ENCODE measurements at regions not wholly inside any gene's neighbourhood (a gene's known extent, or its start where the extent isn't known, plus 50 kb on each side); places are given as distances from the start of the nearest gene placed in this dataset.

- Histone ChIP-seq H3K79me1 (ENCODE audit: low read depth, low read length) (no peaks in the 10 kb centered on the region), H4K8ac (ENCODE audit: extremely low read depth, insufficient read depth, low read length) (no peak overlapping the region), H3K4me3 (ENCODE audit: extremely low read depth in 1 of 4, insufficient read depth in 2 of 4, low read depth in 3 of 4, low read length in 4 of 4) (peak overlapping the region in 3 of 4 experiments; percentile 38 to 50 (median 44); a peak in 6 of 8 replicates), H3K4ac (replicated peaks; ENCODE audit: insufficient read length, low read depth, low read length) (no peak overlapping the region), H4K20me1 (replicated peaks in 1 of 2; ENCODE audit: control insufficient read depth in 1 of 2, insufficient read depth in 2 of 2, low read length in 2 of 2) (no peaks in the 10 kb centered on the region), H3K23ac (ENCODE audit: insufficient read length) (no peak overlapping the region), H2AK5ac (ENCODE audit: low read depth, low read length) (peak overlapping the region; percentile 66; the same call in 1 of the 2 replicates), H3K18ac (ENCODE audit: extremely low read depth, low read length) (peak overlapping the region; percentile 65), H2BK12ac (ENCODE audit: low read depth, low read length) (peak overlapping the region; percentile 95), H2BK120ac (replicated peaks; ENCODE audit: low read depth, low read length) (peak overlapping the region; percentile 2), H3K27ac (ENCODE audit: low read depth, low read length) (no peak overlapping the region), H2BK15ac (ENCODE audit: low read length) (peak overlapping the region; percentile 74), H3K79me2 (ENCODE audit: control insufficient read depth in 1 of 2, insufficient read depth in 2 of 2, low read length in 2 of 2) (no peaks in the 10 kb centered on the region), H4K5ac (ENCODE audit: insufficient read length, low read depth, low read length) (no peak overlapping the region), H3K9ac (replicated peaks in 1 of 4; ENCODE audit: extremely low read depth in 1 of 4, low read depth in 3 of 4, low read length in 3 of 4) (peak overlapping the region in 1 of 4 experiments; percentile 20; a peak in 1 of 7 replicates), H3K36me3 (ENCODE audit: control insufficient read depth in 2 of 4, insufficient read depth in 4 of 4, low read length in 3 of 4) (no peaks in the 10 kb centered on the region), H3K4me1 (replicated peaks in 1 of 4; ENCODE audit: control insufficient read depth in 3 of 4, insufficient read depth in 4 of 4, low read length in 3 of 4) (peaks cover 0 to 16% (median 6%) of the 10 kb centered on the region in 4 experiments; a peak in 5 of 7 replicates), H3K56ac (replicated peaks; ENCODE audit: insufficient read length, low read depth, low read length) (no peak overlapping the region), H2AFZ (ENCODE audit: low read length) (no peak overlapping the region), H3K23me2 (ENCODE audit: low read depth, low read length) (peaks cover 5% of the 10 kb centered on the region; the same call in 1 of the 2 replicates), H3K9me3 (ENCODE audit: insufficient read depth in 2 of 2, low read depth in 1 of 2, low read length in 1 of 2) (no peaks in the 10 kb centered on the region), H2BK5ac (ENCODE audit: low read depth, low read length) (peak overlapping the region; percentile 91; the same call in 1 of the 2 replicates), H3K14ac (ENCODE audit: insufficient read length) (no peak overlapping the region), H3K27me3 (replicated peaks in 1 of 4; ENCODE audit: control insufficient read depth in 3 of 4, extremely low read depth in 1 of 4, insufficient read depth in 3 of 4, low read length in 3 of 4) (peaks cover 0 to 6% (median 0%) of the 10 kb centered on the region in 4 experiments; a peak in 2 of 7 replicates), H3K4me2 (ENCODE audit: insufficient read depth in 1 of 2, low read depth in 2 of 2, low read length in 2 of 2) (peak overlapping the region; percentile 80 to 90), H2BK20ac (ENCODE audit: low read length) (peak overlapping the region; percentile 72), H4K91ac (replicated peaks; ENCODE audit: insufficient read length, low read length) (peak overlapping the region; percentile 46)
- CTCF ChIA-PET (ENCODE audit: partially characterized antibody), result interaction anchor here (0.6 to 50.4 kb wide), 11 partner anchors 13 to 713 kb away, joined by 3 to 984 read pairs (median 3); no protein-coding TSS in a partner anchor
- WGBS, 2 experiments (ENCODE audit: extremely low coverage in 1 of 2, insufficient coverage in 1 of 2, insufficient read length in 1 of 2, insufficient replicate concordance in 2 of 2, low coverage in 1 of 2, low lambda C conversion rate in 2 of 2, missing lambda C conversion rate in 1 of 2), result 7% methylated on average over 29 of the region's 29 CpGs; no CpG with 5 or more reads in 1 of the 2 experiments
- peak; percentile 54 to 66 for DNase-seq (ENCODE audit: low read depth in 1 of 2, low spot score in 2 of 2)
- FAIRE-seq, result peak; percentile 90
- POLR2A ChIA-PET (ENCODE audit: partially characterized antibody), result interaction anchor here (0.8 to 1.2 kb wide), 3 partner anchors 13 to 18 kb away, joined by 3 to 4 read pairs (median 3); no protein-coding TSS in a partner anchor
- TF ChIP-seq SP2 (IDR thresholded peaks at IDR 0.05; ENCODE audit: low read length) (no peak), GTF2F1 (IDR thresholded peaks at IDR 0.05; ENCODE audit: borderline replicate concordance, low read depth, low read length) (no peak), RNF2 (IDR thresholded peaks at IDR 0.05; ENCODE audit: borderline replicate concordance, low read depth, low read length, missing control alignments, poor library complexity, severe bottlenecking) (no peak), CBX5 (IDR thresholded peaks at IDR 0.05; ENCODE audit: low read depth, low read length) (no peak), TCF12 (IDR thresholded peaks at IDR 0.05; ENCODE audit: low read depth, low read length) (0 out of 2 replicates have a peak, but pooled peaks have one; percentile 4), TAF1 (IDR thresholded peaks at IDR 0.05; ENCODE audit: low read depth, low read length) (0 out of 2 replicates have a peak, but pooled peaks have one; percentile 34), SIN3A (conservative IDR thresholded peaks at IDR 0.05 in 1 of 2, IDR thresholded peaks at IDR 0.05 in 1 of 2; ENCODE audit: low read depth in 1 of 2, low read length in 2 of 2) (peak in 1 of 2 experiments; percentile 62; a peak in 1 of 4 replicates), POLR2A (IDR thresholded peaks at IDR 0.05; ENCODE audit: control extremely low read depth in 1 of 2, low read depth in 2 of 2, low read length in 2 of 2) (no peak), CREB1 (IDR thresholded peaks at IDR 0.05) (no peak)
Measured at GRCh38 chr1:18557621-18558465, 72.8 kb upstream of the PAX7 start.
